GM21737 (cell line): ENCODE measurements at regions not wholly inside any gene's neighbourhood (a gene's known extent, or its start where the extent isn't known, plus 50 kb on each side); places are given as distances from the start of the nearest gene placed in this dataset.

Experiments
- ATAC-seq: cut with Tn5 transposase; IDR thresholded peaks from one replicate; pipeline ENCODE4 v1.9.1; 2021; ENCODE audit warnings: mild to moderate bottlenecking, moderate library complexity; ENCODE audit not compliant: unreplicated experiment

- no peak for ATAC-seq
Measured at GRCh38 chr2:20523073-20523798, 76.4 kb downstream of the RHOB start.

- no peak for ATAC-seq
Measured at GRCh38 chr2:20523799-20524187, 76.9 kb downstream of the RHOB start.

- peak; percentile 74 for ATAC-seq
Measured at GRCh38 chr2:20524412-20525040, 77.7 kb downstream of the RHOB start.

GRCh38 chr2:20525041-20526035, 78.5 kb downstream of the RHOB start:
- ATAC-seq, result peak; percentile 88

GRCh38 chr2:20526160-20526559, 79.3 kb downstream of the RHOB start:
- ATAC-seq, result no peak

GRCh38 chr2:20526708-20527107, 79.8 kb downstream of the RHOB start:
- no peak for ATAC-seq

GRCh38 chr2:20528713-20529112, 81.8 kb downstream of the RHOB start:
- ATAC-seq, result no peak

- no peak for ATAC-seq
Measured at GRCh38 chr2:20530520-20530919, 83.6 kb downstream of the RHOB start.

GRCh38 chr2:20531633-20532262, 84.9 kb downstream of the RHOB start:
- ATAC-seq, result no peak

- ATAC-seq, result no peak
Measured at GRCh38 chr2:20532634-20533437, 86.0 kb downstream of the RHOB start.

GRCh38 chr2:20533993-20534622, 87.2 kb downstream of the RHOB start:
- no peak for ATAC-seq

GRCh38 chr2:20534913-20535801, 88.3 kb downstream of the RHOB start:
- ATAC-seq, result no peak

GRCh38 chr2:20536619-20537422, 89.9 kb downstream of the RHOB start:
- no peak for ATAC-seq

GRCh38 chr2:20537423-20538307, 90.8 kb downstream of the RHOB start:
- no peak for ATAC-seq

- ATAC-seq, result no peak
Measured at GRCh38 chr2:20538308-20539132, 91.6 kb downstream of the RHOB start.

GRCh38 chr2:20539133-20539719, 92.4 kb downstream of the RHOB start:
- no peak for ATAC-seq
